ENCODE measurements at regions not wholly inside any gene's neighbourhood (a gene's known extent, or its start where the extent isn't known, plus 50 kb on each side); places are given as distances from the start of the nearest gene placed in this dataset.

DNA sequence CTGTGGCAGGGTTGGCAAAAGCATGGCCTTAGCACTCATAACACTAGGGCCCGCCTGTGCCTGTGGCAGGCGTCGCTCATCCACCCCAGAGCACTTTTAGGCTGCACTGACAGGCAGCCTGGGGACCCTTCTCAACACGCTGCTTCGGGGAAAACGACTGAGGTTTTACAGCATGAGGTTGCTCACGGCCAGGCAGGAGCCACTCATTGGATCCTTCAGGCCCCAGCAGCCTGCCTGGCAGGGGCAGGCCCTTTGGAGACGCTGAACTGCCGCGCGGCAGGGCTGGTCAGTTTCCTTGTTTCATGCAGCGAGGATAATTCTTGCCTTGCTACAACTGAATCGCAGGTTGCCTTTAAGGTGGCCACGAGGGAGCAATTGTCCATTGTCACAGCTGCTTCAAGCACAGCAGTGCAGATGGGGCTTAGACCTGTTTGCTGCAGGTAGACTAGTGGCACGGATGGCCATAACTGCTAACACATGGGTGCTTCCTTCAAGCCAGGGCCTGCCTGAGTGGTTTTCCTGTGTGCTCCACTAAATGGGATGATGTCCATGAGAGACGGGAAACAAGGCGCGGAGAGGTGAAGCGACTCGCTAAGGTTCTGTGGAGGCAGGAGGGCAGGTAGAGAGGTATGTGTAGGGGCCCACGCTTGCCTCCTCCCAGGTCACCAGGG, 49.9 kb upstream of the HS6ST1 start:
- DNase-seq (ENCODE audit: low read depth, low spot score) = no peak

DNA sequence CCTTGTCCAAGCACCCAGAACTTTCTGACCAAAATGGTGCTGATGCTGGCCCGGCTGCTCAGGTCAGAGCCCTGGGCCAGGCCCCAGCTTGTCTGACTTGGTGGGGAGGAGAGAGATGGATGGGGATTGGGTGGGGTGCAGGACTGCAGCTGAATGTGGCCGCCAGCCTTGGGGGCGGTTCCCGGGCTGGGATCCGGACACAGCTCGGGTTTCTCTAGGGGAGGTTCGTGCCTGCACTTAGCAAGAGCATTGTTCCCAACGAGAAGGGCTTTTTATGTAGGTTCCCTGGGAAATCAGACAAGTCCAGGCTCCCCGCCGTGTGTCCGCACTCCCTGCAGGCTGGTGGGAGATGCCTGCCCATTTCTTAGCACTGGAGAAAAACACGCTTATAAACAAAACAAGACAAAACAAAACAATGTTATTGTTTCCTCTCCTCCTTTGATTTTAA, 50.5 kb upstream of the HS6ST1 start:
- peak; percentile 83 for DNase-seq (ENCODE audit: low read depth, low spot score)

DNA sequence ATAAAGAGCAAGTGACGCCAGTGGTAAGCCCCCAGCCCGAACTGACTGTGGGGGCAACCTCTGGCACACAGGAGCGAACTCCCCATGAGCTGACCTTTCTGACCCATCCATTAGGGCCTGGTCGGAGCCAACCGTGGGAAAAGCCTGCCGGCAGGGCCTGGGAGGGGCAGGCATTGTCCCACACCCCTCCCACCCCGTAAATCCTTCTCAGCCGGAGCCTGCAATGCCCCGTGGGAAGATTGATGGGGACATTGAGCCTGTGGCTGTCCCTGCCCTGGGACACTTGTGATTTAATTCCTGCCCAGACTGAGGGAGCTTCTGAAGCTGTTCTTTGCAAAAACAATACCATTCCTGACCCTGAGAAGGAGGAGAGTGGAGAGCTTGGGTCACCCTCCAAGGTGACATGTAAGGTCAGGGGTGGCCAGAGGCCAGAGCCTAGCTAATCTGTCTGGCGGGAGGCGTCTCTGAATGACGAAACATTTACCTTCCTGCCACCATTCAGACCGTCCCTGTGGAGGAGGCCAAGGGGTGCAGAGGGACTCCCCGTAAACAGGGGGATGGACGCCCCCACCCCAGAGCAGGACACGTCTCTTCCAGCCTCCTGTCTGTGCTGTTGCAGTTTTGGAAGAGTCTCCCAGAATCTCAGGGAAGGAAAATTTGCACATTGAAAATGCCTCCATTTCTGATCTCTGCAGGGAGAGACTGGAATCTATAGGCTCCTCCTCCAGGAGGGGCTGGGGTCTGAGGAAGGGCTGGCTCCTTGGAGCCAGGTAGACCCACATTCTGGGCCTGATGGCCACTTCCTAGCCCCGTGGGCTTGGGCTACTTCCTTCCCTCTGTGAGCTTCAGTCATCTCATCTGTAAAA, 51.2 kb upstream of the HS6ST1 start:
- no peak for DNase-seq (ENCODE audit: low read depth, low spot score)

DNA sequence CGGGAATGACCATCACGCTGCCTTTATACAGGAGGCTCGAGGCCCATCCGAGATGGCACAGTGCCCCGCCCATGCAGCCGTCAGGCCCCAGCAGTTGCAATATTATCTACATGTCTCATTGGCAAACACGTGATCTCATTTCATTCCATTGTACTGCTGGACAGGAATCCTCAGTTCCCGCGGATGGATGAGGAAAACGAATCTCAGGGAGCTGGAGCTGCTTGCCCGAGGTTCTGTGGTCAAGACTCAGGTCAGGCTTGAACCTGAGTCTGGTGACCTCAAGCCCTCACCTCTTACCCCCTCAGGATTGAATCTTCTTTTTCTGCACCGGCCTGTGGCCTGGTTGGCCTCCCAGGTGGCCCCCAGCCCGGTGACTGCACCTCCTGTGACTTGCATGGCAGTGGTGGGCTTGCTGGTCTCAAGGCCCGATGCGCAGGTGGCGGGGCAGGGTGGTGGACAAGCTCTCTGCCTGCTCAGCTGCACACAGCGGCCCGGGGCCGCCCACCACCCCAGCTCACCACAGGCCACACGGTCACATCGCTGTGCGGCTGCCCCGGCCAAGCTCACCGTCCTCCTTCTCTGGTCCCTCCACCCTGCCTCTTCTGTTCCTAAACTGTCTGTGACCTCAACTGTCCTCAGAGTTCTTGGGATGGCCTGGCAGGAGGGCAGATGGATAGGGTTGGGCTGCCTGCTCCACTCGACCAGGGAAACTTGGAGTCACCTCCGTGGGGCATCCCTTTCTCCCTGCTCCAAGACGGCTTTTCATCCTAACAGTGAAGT, 52.0 kb upstream of the HS6ST1 start:
- DNase-seq (ENCODE audit: low read depth, low spot score) = no peak

DNA sequence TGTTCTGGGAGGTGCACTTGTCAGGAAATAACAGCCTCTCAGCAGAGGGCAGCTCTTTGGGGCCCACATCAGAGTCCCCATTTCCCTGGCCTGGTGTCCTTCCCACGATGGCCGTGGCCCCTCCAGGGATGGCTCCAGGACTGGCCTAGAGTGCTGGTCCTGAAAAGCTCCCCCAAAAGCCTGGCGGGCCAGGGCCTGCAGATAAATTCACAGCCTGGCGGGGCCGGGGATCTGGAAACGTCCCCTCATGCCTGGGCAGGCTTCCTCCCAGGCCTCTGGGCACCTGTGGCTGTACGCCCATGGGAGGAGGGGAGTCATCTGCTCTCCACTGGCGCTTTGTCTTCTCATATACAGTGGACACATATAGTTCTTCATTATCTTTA, 52.6 kb upstream of the HS6ST1 start:
- DNase-seq (ENCODE audit: low read depth, low spot score) = no peak

DNA sequence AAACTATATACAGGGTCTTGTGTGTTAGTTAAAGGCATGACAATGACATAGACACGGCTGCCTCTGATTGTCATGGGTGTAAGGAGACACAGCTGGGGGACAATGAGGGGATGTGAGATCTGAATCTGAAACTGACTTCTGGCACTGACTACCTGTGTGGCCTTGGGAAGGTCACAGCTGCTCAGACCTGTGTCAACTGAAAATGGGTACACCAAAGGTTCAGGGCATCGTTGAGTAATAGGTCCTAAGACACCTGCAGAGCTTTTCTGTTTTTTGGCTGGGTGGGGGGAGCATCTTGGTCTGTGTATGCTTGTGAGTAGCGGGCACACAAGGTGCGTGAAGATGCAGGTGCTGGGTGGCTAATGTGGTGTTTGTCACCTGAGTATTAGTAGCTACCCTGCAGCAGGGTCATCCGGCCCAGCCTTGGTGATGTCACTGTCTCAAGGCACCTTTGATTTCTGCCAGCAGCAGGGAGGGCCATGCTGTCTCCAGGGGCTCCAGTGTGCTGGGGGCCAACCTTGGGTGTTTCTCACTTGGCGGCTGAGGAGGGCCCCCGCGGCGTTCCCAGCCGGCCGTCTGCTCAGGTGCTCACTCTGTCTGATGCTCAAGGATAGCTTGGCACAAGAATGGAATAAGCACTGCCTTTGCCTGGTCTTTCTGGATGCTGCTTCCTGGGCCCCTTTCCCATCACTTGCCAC, 53.1 kb upstream of the HS6ST1 start:
- DNase-seq (ENCODE audit: low read depth, low spot score) = no peak

DNA sequence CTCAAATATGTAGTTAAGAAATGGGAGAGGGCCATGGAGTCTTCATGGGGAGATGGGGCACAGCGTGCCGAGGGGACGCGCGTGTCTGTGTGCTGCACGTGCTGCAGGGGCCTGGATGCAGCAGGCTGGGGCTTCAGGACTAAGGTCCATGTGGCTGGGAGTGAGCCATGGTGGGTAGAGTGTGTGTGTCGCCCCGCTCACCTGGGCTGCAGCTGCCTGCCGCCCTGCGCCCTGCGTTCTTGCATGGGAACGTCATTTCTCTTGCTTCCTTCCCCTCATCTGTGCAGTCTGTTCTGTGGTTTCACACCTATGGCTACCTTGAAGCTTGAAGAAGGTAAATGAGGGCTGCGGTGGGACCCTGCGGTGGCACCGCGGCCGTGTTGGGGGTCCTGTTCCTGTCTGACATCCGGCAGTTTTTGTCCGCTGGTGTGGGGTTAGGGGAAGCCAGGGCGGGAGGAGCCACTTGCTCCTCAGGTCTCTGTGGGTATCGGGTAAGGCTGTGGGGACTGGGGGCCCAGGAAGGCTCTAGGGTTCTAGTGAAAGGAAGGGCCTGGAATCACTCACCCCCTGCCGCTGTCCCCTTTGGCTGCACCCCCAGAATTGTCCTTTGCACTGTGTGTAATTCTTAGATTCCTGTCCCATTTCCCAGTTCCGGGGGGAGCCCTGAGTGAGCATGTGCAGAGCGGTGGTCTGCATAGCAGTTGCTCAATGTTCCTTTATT, 54.1 kb upstream of the HS6ST1 start:
- DNase-seq (ENCODE audit: low read depth, low spot score) = no peak

DNA sequence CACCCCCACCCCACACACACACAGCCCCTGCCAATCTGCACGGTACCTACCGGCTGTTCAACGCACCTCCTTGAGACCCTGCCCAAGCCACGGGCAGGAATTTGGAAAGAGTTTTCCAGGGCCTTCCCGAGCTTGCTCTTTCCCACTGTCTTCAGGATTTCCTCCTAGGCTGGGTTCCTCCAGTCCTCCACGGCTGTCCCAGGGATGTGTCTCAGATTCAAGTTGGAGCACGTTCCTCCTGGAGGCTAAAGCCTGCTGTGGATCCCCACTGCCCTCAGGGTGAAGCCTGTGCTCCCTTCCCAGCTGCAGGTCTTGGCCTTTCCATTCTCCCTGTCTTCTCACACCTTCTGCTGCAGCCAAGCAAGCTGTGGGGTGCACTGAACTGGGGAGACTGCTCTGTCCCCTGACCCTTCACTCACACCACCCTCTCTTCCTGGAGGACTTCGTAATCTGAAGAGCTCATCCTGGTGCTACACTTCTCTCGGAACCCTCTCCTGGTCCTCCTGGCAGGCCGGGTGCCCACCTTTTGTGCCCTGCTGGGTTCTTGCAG, 54.9 kb upstream of the HS6ST1 start:
- DNase-seq (ENCODE audit: low read depth, low spot score) = no peak

DNA sequence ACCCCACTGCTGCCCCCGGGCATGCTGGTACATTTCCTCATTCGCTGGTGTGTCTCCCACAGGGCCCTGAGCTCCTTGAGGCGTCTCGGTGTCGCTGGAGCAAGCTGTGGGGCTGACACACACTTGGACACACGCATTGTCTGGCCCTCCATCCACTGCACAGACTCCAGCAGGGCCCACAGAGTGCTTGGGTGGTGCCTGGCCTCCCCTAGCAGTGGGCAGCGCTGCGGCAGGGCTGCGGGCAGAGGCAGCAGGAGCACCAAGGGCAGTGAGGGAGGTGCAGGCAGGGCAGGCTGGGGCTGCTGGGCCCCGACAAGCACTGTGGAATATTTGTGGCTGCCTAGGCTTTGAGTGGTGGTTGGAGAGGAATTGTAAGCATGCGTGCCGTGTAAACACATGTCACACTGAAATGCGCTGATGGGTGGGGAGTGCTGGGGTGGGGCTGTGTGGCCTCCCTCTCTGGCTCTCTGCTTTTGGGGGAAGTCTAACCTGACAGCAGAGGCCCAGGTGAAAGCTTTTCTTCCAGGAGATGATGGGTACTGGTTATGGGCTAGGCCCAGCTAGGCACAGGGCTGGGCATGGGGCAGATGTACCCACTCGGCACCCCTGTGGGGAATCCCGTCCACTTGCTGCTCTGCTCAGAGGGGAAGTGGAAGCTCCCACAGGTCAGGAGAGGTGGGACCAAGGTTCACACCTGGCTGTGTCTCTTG, 55.5 kb upstream of the HS6ST1 start:
- DNase-seq (ENCODE audit: low read depth, low spot score) = no peak

DNA sequence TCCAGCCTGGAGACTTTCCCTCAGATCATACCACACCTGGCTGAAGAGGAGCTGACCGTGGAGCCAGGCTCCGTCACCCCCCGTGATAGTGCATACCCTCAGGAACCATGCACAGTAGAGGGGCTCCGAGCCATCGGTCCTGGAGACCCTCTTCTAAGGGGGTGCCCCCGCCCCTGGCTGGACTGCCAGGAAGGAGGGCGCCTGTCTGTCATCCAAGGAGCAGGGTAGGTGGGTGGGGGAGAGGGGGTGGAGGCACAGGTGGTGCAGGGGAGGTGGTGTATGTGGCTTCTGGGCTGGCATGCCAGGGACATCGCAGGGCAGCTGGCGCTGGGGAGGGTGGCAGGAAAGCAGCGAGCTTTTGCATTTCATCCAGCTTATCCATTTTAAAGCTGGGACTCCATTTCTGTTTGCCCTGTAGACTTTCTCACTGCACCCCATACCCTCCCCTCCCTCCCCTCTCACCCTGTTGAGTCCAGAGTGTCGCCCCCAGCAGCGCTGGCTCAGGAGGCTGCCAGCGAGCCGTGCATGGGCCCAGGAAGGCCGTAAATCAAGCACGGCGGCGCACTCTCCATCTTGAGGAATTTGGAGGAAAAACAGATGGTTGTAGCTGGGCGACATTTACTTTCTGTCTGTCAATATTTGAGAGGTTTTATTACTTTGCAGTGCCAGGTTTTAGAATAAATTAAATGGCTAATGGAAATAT, 56.2 kb upstream of the HS6ST1 start:
- DNase-seq (ENCODE audit: low read depth, low spot score) = no peak

DNA sequence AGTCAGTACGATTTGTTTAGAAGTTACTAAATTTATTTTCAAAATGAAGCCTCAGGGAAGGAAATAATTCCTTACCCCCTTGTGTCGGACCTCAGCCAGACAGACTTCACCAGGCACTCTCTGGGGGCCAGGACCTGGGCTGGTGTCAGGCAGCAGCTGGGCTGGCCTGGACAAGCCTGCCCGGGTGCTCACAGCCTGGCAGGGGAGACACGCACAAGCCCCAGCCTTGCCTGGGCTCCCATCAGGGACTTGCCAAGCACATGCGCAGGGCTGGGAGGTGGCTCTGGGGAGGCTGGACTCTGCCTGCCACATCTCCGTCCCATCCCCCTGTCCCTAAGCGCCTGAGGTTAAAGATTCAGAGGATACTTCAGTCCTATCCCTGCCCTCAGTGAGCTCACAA, 56.8 kb upstream of the HS6ST1 start:
- no peak for DNase-seq (ENCODE audit: low read depth, low spot score)

DNA sequence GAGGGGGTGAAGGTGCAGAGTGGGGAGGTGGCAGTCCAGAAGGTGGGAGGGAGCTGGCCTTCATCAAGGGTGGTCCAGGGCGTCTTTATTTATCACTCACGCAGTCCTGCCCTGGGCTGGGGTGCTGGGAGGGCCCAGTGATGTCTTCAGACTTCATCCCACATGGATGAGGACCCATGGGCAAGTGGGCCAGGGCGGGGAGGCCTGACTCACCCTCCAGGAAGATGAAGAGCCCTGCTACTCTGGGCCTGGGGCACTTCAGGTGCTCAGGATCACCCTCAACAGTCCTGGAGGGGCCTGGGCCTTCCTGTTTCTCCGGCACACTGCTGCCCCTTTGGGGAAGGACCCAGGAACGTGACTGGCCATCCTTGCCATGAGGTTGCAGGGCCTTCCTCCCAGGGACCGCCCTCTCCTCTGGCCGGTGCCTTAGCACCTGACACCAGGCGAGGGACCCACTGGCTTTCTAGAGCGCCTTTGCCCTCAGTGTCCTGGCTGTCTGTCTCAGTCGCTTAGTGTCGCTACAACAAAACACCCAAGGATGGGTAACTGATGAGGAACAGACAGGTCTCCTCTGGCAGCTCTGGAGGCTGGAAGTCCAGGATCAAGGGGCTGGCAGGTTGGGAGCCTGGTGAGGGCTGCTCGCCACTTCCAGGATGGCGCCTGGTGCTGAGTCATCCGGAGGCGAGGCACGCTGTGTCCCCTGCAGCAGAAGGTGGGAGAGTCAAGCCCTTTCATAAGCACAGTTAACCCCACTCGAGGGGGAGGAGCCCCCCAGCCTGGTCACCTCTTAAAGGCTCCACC, 57.8 kb upstream of the HS6ST1 start:
- no peak for DNase-seq (ENCODE audit: low read depth, low spot score)

DNA sequence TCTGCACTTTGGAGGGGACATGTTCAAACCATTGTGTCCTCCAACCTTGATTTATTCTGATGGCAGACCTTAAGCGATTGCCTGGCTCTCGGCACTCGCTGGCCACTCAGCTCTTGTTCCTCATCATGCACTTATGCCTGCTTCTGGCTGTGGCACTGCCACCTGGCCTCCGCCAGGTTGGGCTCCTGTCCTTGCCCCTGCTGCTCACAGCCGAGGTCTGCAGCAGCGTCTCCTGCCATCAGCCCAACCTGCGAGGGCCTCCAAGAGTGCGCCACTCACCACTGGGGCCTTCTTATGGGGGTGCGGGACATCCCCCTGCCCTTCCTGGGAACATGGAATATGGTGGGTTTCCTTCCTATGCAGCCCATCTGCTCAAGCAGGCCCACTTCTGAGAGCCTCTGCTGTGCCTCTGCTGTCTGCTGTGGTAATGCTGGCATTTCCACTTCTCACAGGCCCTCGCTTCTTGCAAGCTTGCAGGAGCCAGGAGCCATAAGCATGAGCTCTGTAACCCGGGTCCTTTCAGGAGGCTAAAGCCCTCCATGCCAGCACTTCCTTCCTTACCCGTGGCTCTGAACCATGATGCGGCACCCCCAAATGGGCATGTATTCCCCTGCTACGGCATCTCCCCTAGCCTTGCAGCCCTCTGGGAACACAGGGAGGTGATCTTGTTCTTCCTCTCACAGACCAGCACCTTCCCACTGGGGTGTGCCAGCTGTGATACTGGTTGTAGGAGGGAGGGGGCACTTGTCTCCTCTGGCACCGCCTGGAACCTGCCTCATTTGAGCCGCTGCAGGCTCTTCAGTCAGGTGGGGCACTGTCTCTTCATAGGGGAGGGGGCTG, 58.6 kb upstream of the HS6ST1 start:
- no peak for DNase-seq (ENCODE audit: low read depth, low spot score)

DNA sequence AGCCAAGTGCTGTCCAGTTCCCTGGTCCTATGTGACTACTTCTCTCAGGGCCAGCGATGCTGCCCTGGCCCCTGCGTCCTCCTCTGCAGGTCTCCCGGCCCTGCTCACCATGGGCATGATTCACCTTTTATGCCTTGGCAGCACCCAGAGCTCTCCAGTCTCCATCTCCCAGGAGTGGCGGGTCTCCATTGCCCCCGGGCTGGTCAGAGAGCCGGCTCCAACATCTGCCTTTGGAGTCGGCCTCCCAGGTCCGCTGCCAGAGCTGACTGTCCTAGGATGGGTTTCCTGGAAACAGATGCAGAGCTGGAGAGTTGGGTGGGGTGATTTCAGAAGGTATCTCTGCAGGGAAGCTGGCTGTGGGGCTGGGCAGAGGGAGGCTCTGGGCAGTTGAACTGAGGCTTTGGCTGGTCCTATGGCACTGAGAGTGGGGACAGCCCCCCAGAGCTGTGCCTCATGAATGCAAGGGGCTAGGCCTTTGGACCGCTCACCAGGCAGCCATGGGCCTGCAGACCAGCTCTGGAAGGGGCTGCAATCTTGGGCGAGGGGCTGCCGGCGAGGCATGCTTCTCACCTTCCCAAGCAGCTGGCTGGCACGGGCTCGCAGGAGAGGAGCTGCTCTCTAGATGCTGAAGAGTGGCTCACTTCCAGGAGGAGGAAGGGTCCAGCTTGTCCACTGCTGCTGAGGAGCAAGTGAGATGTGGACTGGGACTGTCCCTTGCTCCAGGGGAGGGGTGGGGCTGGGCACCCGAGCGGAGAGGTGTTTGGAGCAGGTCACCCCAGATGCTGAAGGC, 59.8 kb upstream of the HS6ST1 start:
- DNase-seq (ENCODE audit: low read depth, low spot score) = no peak

DNA sequence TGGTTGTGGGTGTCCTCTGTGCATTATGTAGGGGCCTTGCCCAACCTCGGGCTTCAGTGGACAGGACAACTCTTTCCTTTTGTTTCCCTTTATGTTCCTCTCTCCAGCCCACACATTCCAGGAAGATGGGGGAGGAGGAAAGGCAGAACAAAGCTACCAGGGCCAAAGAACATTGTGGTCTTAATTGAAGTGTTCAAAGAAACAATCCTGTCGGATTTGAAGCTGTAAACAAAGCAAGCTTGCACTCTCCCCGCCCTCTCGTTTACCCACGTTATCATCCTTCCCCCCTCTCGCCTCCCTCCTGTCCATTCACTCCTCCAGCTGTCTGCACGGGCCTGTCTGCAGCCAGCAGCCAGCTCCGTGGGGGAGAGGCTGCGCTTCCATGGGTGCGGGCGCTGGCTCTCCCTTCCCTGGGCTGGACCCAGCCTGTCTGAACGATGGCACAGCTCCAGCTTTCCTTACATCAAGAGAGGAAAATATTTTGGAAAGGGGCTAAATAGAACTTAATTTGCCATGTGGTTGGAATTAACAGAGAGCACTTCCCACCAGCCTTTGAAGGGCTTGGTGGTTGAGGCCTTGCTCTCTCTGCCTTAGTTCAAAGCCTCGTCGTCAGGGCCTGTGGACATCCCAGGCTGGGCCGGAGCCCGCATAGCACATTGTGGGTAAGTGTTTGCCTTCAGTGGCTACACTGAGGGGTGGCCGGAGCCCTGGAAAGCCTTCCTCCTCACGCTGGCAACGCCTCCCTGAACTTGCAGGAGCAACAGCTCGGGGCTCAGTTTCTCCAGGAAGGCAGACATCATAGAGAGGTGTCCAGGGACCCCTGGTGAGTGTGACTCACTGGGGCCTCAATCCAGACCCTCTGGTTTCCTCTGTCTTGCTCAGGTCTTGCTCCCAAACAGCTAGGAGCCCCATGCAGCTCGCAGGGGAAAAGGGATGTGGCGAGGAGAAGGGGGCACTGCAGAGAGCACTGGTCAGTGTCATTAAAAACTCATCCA, 60.6 kb upstream of the HS6ST1 start:
- no peak for DNase-seq (ENCODE audit: low read depth, low spot score)

Measured in smooth muscle cell of the brain vasculature (primary cell).